ENCODE measurements at regions not wholly inside any gene's neighbourhood (a gene's known extent, or its start where the extent isn't known, plus 50 kb on each side); places are given as distances from the start of the nearest gene placed in this dataset.

- no peak for TF ChIP-seq PPARA (CRISPR knock-in tag; IDR thresholded peaks at IDR 0.05; ENCODE audit: borderline replicate concordance)
- TF ChIP-seq ZFP3 (CRISPR knock-in tag; IDR thresholded peaks at IDR 0.05): no peak
- TF ChIP-seq CSDC2 (CRISPR knock-in tag; IDR thresholded peaks at IDR 0.05): no peak
- no peak for TF ChIP-seq RARB (CRISPR knock-in tag; IDR thresholded peaks at IDR 0.05)
- TF ChIP-seq ZNF8 (CRISPR knock-in tag; IDR thresholded peaks at IDR 0.05): no peak
- no peak for TF ChIP-seq ZC3H10 (CRISPR knock-in tag; IDR thresholded peaks at IDR 0.05)
- TF ChIP-seq, protein P1, sequence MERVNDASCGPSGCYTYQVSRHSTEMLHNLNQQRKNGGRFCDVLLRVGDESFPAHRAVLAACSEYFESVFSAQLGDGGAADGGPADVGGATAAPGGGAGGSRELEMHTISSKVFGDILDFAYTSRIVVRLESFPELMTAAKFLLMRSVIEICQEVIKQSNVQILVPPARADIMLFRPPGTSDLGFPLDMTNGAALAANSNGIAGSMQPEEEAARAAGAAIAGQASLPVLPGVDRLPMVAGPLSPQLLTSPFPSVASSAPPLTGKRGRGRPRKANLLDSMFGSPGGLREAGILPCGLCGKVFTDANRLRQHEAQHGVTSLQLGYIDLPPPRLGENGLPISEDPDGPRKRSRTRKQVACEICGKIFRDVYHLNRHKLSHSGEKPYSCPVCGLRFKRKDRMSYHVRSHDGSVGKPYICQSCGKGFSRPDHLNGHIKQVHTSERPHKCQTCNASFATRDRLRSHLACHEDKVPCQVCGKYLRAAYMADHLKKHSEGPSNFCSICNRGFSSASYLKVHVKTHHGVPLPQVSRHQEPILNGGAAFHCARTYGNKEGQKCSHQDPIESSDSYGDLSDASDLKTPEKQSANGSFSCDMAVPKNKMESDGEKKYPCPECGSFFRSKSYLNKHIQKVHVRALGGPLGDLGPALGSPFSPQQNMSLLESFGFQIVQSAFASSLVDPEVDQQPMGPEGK (CRISPR knock-in tag; IDR thresholded peaks at IDR 0.05; ENCODE audit: borderline replicate concordance): no peak
- no peak for TF ChIP-seq CSRNP3 (CRISPR knock-in tag; IDR thresholded peaks at IDR 0.05)
- TF ChIP-seq ESRRG (CRISPR knock-in tag; IDR thresholded peaks at IDR 0.05): no peak
- TF ChIP-seq, protein P2, sequence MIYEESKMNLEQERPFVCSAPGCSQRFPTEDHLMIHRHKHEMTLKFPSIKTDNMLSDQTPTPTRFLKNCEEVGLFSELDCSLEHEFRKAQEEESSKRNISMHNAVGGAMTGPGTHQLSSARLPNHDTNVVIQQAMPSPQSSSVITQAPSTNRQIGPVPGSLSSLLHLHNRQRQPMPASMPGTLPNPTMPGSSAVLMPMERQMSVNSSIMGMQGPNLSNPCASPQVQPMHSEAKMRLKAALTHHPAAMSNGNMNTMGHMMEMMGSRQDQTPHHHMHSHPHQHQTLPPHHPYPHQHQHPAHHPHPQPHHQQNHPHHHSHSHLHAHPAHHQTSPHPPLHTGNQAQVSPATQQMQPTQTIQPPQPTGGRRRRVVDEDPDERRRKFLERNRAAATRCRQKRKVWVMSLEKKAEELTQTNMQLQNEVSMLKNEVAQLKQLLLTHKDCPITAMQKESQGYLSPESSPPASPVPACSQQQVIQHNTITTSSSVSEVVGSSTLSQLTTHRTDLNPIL (CRISPR knock-in tag; IDR thresholded peaks at IDR 0.05; ENCODE audit: low read depth): no peak
- TF ChIP-seq ZFP30 (CRISPR knock-in tag; IDR thresholded peaks at IDR 0.05): no peak
- TF ChIP-seq SNAI2 (CRISPR knock-in tag; IDR thresholded peaks at IDR 0.05): no peak
- TF ChIP-seq ZNF565 (CRISPR knock-in tag; conservative IDR thresholded peaks at IDR 0.05; ENCODE audit: low read depth): no peak
- no peak for TF ChIP-seq POU6F1 (CRISPR knock-in tag; IDR thresholded peaks at IDR 0.05; ENCODE audit: borderline replicate concordance, low read depth)
Measured at GRCh38 chr1:191624044-191624443, 534.2 kb upstream of the RGS18 start.

All from SK-N-SH treated with all-trans-retinoic acid at 6 μM for 48 hours (cell line).